GM12865 (cell line): ENCODE measurements at regions not wholly inside any gene's neighbourhood (a gene's known extent, or its start where the extent isn't known, plus 50 kb on each side); places are given as distances from the start of the nearest gene placed in this dataset.

Source experiments
- DNase-seq: peaks from one replicate; pipeline ENCODE4 v3.0.0; 2010; ENCODE audit warnings: low read depth
- H3K4me3 ChIP-seq: 2 replicates; pipeline ENCODE4 v1.5.1; 2011; ENCODE audit warnings: mild to moderate bottlenecking, low read depth, low read length, control low read depth
- CTCF ChIP-seq: IDR thresholded peaks from 2 replicates; pipeline ENCODE4 v1.5.1; 2011; ENCODE audit warnings: low read length, control low read depth, low read depth, inconsistent platforms; ENCODE audit not compliant: insufficient read depth; ENCODE audit errors: missing control alignments

- DNase-seq, result no peak
- no peak for TF ChIP-seq CTCF
- H3K4me3 ChIP-seq, result no peak overlapping the region
Observed at GRCh38 chr11:134888821-134889220, 476.8 kb upstream of the B3GAT1 start.

- no peak overlapping the region for H3K4me3 ChIP-seq
- DNase-seq, result no peak
- no peak for TF ChIP-seq CTCF
Observed at GRCh38 chr11:134887896-134888295, 475.9 kb upstream of the B3GAT1 start.

DNA sequence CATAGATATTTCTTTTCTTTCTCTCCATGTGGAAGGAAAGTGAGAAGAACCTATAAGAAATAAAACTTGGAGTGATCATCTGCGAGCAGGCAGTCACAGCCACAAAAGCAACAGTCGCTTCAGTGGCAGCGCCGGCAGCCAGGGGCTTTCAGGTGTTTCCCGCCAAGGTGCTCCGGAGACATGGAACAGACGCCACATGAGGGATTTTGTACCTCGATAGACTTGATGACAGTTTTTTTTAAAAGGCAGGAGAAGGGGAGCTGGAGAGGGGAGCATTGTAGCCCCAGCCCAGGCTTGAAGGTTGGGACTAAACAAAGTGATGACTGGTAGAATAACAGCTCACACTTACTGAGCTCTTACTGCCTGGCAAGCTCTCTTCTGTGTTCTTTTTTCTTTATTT is 471.4 kb upstream of the B3GAT1 start:
- H3K4me3 ChIP-seq, result no peak overlapping the region
- no peak for DNase-seq
- no peak for TF ChIP-seq CTCF

GRCh38 chr11:134882671-134883297 is 470.7 kb upstream of the B3GAT1 start:
- no peak overlapping the region for H3K4me3 ChIP-seq
- TF ChIP-seq CTCF, result no peak
- no peak for DNase-seq

GRCh38 chr11:134882141-134882540 is 470.1 kb upstream of the B3GAT1 start:
- H3K4me3 ChIP-seq, result no peak overlapping the region
- TF ChIP-seq CTCF, result no peak
- no peak for DNase-seq

GRCh38 chr11:134880788-134881187 is 468.7 kb upstream of the B3GAT1 start:
- no peak for TF ChIP-seq CTCF
- DNase-seq, result no peak
- no peak overlapping the region for H3K4me3 ChIP-seq

DNA sequence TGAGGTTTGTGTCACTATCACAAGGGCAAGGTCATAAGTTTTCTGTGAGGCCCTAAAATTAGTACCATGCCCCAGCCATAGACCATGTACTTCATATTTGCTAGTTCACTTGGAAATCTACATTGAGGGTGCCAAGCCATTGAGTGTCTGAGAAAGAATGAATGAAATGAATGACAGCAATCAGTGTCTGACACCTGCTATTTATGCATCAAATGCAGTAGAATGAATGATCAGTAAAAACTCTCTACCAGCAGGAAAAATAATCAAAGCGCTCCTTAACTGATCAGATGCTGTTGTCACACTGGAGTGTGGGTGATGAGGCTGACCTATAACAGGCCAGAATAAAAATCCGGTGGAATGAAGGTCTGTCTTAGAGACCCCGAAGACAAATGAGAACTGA is 467.9 kb upstream of the B3GAT1 start:
- DNase-seq, result no peak
- no peak for TF ChIP-seq CTCF
- H3K4me3 ChIP-seq, result no peak overlapping the region
